ENCODE measurements at regions not wholly inside any gene's neighbourhood (a gene's known extent, or its start where the extent isn't known, plus 50 kb on each side); places are given as distances from the start of the nearest gene placed in this dataset.

- TF ChIP-seq CTCF (conservative IDR thresholded peaks at IDR 0.05; ENCODE audit: low read depth, low read length) = no peak
- TF ChIP-seq EZH2 (IDR thresholded peaks at IDR 0.05; ENCODE audit: low read length, unreplicated experiment) = no peak
These were observed 677.1 kb downstream of the TMEM121 start for GRCh38 chr14:106203438-106203837.
